ENCODE measurements at regions not wholly inside any gene's neighbourhood (a gene's known extent, or its start where the extent isn't known, plus 50 kb on each side); places are given as distances from the start of the nearest gene placed in this dataset.

GRCh38 chr13:90553159-90553558 lies 794.3 kb upstream of the MIR17HG start:
- intact Hi-C loops (cut with micrococcal nuclease) (no loop called here), in situ Hi-C loops (cut with MboI; ENCODE audit: low sequenced_read_pairs) (no loop called here), dilution Hi-C loops (cut with HindIII; ENCODE audit: low sequenced_read_pairs, unreplicated experiment) (no loop called here)
- ATAC-seq (ENCODE audit: low read depth) (no peak), DNase-seq (no peak)
- Histone ChIP-seq H4K8ac (ENCODE audit: low read depth in 2 of 2, low read length in 2 of 2) (no peak overlapping the region), H2BK120ac (ENCODE audit: low read depth, low read length) (no peak overlapping the region), H4K20me1 (ENCODE audit: insufficient read depth, low read length) (no peaks in the 10 kb centered on the region), H3K56ac (ENCODE audit: extremely low read depth, insufficient read depth, low read length) (no peak overlapping the region), H3K4me3 (ENCODE audit: insufficient read depth, low read depth, low read length) (no peak overlapping the region), H4K91ac (ENCODE audit: insufficient read depth, low read depth, low read length) (no peak overlapping the region), H3K4ac (ENCODE audit: low read depth, low read length) (no peak overlapping the region), H3K27ac (ENCODE audit: insufficient read depth, low read length) (no peak overlapping the region), H3K79me1 (ENCODE audit: low read depth in 1 of 2, low read length in 2 of 2) (no peaks in the 10 kb centered on the region), H2BK20ac (ENCODE audit: low read depth, low read length) (no peak overlapping the region), H4K5ac (ENCODE audit: low read depth, low read length) (no peak overlapping the region), H3K4me1 (ENCODE audit: control insufficient read depth, insufficient read depth, low read length) (no peaks in the 10 kb centered on the region), H3K14ac (replicated peaks; ENCODE audit: low read depth, low read length) (no peak overlapping the region), H3K9ac (ENCODE audit: low read depth, low read length) (no peak overlapping the region), H2BK5ac (ENCODE audit: low read depth, low read length, poor library complexity, severe bottlenecking) (no peak overlapping the region), H2AK9ac (replicated peaks; ENCODE audit: low read depth, low read length, poor library complexity) (no peak overlapping the region), H2AFZ (replicated peaks; ENCODE audit: low read length, poor library complexity) (no peak overlapping the region), H2AK5ac (ENCODE audit: low read depth, low read length) (no peak overlapping the region), H3K9me3 (ENCODE audit: control insufficient read depth, insufficient read depth, low read length) (no peaks in the 10 kb centered on the region), H3K4me2 (ENCODE audit: low read depth, low read length) (no peak overlapping the region), H3K9me1 (ENCODE audit: insufficient read depth, low read length) (no peaks in the 10 kb centered on the region), H3K27me3 (ENCODE audit: control insufficient read depth, insufficient read depth, low read length) (no peaks in the 10 kb centered on the region), H3K18ac (ENCODE audit: low read depth, low read length) (no peak overlapping the region), H2BK15ac (ENCODE audit: low read depth, low read length) (no peak overlapping the region), H3K23ac (ENCODE audit: low read depth, low read length) (no peak overlapping the region), H3K36me3 (ENCODE audit: control insufficient read depth, insufficient read depth, low read length) (no peaks in the 10 kb centered on the region)
- no CpG with 5 or more reads among the region's 3 CpGs for WGBS, 2 experiments (ENCODE audit: extremely low coverage in 2 of 2, insufficient read length in 1 of 2)
- CTCF ChIA-PET: no interaction called here
- BruUV-seq (replicated peaks): no TSS peak
- TF ChIP-seq ELK1 (IDR thresholded peaks at IDR 0.05; ENCODE audit: borderline replicate concordance, low read depth, low read length) (no peak), POLR2A (IDR thresholded peaks at IDR 0.05; ENCODE audit: low read depth, low read length) (no peak), NFE2L2 (IDR thresholded peaks at IDR 0.05; ENCODE audit: low read depth, low read length) (no peak)
- POLR2A ChIA-PET (ENCODE audit: unreplicated experiment): no interaction called here

Data from IMR-90 (cell line).